ENCODE measurements at regions not wholly inside any gene's neighbourhood (a gene's known extent, or its start where the extent isn't known, plus 50 kb on each side); places are given as distances from the start of the nearest gene placed in this dataset.
"Not testable (repeated sequence)": the region's sequence is repeated elsewhere in the genome, so short reads cannot be mapped to it uniquely, and the experiment has no call there.

DNA sequence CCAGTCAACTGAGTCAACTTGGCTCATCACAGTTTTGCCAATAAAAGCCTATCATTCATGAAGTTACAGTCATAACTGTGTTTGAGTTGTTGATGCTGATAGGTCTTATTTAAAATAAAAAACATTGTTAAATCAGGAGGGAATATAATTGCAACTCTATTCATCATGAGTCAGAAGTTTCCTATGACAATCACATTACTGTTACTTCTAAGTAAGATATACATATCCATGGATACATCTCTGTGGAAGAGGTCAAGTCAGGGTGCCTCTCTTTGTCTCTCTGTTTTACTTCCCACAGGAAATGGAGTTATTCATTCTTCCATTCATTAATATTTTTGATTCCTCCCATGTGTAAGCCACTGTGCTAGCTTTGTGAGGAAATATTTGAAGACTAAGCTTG lies 2015.4 kb upstream of the WWC1 start:
- no peak for DNase-seq (ENCODE audit: extremely low read depth in 1 of 11, low read depth in 9 of 11, low spot score in 4 of 11)

DNA sequence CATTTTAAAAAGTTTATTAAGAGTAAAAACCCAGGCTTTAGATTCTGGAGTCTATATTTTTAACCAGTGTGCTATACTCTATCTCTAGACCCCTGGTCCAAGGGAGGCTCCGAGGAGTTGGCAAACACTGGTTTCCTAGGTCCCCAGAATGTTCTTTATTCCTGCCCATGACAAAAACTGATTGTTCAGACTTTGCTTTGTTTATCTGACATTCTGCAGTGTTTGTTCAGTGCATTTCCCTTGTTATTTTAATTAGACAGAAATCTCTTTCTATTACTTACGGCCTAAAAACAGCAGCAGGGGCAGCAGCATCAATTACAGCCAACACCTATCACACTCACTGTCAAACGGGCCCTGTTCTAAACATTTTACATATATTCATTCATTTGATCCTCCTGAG lies 2011.6 kb upstream of the WWC1 start:
- DNase-seq (ENCODE audit: extremely low read depth in 1 of 11, low read depth in 9 of 11, low spot score in 4 of 11), result no peak

DNA sequence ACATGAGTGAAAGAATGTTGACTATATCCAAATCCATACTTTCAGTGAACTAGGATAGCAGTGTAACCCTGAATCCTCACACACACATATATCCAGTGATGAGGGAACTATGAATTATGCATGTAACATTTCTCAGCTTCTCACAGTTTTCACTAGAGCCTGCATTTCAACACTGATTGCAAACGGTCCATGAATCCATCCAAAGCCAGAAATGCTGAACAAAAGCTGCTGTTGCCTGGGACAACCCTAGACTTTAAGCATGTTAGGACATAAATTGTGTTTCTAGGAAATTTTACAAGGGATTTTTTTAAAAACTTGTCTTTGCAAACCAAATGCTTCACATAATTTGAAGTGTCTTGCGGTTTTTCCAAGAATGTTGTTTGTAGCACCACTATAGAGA lies 2010.0 kb upstream of the WWC1 start:
- peak in 3 of 11 donors; percentile 1 to 9 (median 2) for DNase-seq (ENCODE audit: extremely low read depth in 1 of 11, low read depth in 9 of 11, low spot score in 4 of 11)

DNA sequence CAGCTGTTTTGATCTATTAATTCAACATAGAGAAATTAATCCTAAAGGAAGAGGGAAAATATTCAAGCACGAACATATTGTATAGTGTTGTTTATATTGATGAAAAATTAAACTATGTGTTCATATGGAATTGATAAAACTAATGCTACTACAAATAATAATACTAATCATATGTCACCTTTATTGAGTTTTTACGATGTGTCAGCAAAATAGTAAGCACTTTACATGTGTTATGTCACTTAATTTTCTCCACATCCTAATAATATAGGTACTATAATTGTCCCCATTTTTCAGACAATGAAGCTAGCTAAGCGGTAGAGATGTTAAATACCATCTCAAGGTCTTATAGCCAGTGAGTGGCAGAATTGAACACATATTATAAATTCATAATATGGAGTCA lies 2008.5 kb upstream of the WWC1 start:
- no peak for DNase-seq (ENCODE audit: extremely low read depth in 1 of 11, low read depth in 9 of 11, low spot score in 4 of 11)

DNA sequence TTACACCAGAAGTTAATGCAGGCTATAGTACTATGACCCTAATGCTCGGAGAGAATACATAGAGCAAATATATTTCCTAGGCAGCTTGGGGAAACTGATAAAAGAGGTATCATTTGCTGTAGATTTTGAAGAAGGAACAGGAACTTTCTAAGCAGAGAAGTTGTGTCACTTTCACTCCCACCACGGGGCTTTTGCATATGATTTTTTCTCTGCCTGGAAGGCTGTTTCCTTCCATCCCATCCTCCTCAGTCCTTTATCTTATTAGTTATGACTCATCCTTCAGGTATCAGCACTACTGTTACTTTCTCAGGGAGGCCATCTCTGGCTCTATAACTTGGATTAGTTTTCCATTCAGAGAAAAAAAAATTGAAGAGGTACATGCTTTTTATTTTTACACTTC lies 2006.1 kb upstream of the WWC1 start:
- no peak for DNase-seq (ENCODE audit: extremely low read depth in 1 of 11, low read depth in 9 of 11, low spot score in 4 of 11)

DNA sequence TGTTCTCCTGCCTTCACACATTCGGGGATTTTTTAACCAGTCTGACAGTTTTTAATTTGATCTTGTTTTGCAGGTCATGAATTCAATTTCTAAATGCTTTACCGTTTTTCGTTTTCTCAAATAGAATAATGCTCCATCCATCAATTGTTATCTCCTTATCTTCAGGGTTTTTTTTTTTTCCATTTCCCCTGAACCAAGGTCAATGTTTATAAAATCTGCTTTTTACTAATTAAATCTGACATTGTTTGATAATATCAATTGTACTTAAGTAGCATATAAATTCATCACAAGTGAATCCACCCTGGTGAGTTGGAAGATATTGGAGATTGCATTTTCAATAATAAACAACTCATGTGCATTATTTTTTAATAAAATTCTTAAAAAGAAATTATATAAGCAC lies 2004.6 kb upstream of the WWC1 start:
- DNase-seq (ENCODE audit: extremely low read depth in 1 of 11, low read depth in 9 of 11, low spot score in 4 of 11), result no peak

DNA sequence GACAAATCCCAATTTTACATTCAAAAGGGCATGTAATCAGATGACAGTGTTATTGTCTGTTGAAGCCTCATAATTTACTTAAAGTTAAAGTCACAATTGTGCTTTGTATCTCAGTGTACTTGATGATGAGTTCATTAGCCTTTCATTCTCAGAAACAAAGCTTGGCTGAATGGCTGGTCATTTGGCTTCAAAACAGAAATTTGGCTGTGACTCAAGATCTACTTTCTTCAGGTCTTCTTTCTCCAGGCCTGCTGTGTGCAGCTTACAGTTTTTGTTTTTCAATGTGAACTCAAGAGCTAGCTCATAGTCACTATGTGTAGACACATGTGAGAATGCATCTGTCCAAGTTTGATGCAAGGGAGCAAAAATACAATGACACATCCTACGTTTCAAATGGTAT lies 2003.6 kb upstream of the WWC1 start:
- DNase-seq (ENCODE audit: extremely low read depth in 1 of 11, low read depth in 9 of 11, low spot score in 4 of 11), result no peak

DNA sequence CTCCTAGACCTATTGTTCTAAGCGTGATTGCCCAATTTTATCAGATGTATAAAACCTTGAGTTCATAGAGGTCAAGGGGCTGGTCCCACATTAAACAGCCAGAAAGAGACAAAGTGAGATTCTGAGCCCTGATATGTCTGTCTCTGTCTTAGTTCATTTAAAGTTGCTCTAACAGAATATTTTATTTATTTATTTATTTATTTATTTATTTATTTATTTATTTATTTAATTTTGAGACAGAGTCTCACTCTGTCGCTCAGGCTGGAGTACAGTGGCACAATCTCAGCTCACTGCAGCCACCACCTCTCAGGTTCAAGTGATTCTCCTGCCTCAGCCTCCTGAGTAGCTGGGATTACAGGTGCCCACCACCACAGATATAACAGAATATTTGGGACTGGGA lies 1999.6 kb upstream of the WWC1 start:
- DNase-seq (ENCODE audit: extremely low read depth in 1 of 11, low read depth in 9 of 11, low spot score in 4 of 11), result not testable (repeated sequence)

DNA sequence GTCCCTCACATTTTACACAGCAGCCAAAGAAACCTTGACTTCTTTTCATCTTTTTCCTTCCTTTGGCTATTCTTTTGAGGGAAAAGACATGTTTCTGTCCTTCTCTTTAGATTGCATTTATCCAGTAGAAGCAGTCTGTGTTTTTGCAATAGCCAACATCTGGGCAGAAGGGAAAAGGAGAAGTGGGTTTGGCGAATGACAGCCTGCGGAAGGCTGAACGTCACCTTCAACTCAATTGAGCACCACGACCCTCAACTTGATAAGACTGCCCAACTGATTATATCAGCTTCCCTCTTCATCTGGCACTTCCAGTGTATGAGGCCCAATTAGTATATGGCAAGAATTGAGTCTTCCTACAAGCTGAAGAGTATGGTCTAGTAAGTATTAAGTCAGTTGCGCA lies 1997.6 kb upstream of the WWC1 start:
- DNase-seq (ENCODE audit: extremely low read depth in 1 of 11, low read depth in 9 of 11, low spot score in 4 of 11), result no peak

DNA sequence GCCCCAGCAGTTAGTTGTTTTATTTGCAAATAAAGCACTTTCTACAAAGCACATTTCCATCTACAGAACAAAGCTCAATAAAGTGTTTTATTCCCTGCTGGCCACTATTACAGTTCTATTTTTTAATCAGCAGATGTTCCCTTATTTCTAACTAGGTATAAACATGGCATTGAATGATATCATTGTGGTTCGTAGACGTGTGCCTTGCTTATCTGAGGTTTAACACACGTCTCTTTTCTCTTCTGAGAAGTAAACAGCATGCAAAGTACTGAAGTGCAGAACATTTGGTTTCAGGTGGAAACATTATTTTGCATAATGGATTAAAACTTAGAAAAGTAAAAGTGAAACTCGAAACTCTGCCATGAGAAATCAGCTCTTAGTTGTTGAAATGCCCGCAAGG lies 1989.3 kb upstream of the WWC1 start:
- no peak for DNase-seq (ENCODE audit: extremely low read depth in 1 of 11, low read depth in 9 of 11, low spot score in 4 of 11)

DNA sequence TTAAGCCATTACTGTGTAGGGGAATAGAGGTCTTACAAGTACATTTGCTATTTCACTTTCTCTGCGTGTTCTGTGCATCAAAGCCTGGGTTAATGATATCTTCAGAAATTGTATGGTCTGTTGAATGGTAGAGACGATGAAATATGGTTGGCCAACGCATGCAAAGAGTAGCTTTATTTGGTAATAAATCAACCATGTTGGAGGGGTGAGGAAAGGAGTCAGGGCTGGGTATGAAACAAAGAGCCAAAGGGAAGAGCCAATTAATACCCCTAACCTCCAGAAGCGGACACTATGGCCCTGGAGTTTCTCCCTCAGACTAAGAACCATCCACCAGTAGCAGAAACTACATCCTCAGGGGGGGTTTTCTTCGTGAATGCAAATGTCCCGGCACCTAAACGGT lies 1974.0 kb upstream of the WWC1 start:
- no peak for DNase-seq (ENCODE audit: extremely low read depth in 1 of 11, low read depth in 9 of 11, low spot score in 4 of 11)

DNA sequence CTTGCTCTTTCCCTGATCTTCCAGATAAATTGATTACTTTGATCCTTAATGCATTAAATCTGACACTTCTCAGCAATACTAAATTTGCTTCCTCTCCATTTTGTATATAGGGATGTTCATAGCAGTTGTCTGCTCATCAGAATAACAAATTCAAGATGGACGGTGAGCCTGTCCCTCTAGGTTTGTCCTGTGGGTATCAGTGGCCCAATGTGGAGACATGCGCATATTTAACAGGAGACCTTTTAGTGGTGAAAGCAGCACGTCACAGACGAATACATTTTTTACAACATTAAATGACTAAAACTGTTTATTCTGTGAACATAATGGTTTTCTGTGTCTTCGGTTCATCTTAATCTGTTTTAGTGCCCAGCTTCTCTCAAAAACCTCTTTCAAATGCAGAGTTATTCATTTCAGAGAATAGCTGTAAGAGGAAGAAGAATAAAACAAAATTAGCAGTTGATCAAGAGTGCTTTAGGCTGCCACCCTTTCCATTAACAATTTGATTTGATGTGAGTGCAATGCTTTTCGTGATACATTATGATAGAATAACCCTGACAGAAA lies 1970.4 kb upstream of the WWC1 start:
- DNase-seq (ENCODE audit: extremely low read depth in 1 of 11, low read depth in 9 of 11, low spot score in 4 of 11), result no peak

DNA sequence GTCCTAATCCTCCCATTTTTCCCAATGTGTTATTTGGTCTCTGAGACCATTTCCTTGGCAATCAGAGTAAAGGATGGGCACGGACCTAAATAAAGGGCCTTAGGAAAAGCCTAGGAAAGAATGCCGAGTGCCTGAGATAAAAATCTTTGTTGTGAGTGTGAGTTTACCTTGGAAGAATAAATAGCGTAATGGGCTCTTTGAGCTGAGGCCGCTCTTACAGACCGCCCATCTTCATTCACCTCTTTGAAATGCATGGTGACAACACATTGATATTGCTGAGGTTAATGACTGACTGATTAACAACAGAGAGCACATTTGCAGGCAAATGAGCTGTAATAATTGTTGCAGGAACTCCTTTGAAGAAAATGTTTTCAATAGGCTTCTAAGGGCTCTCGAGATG lies 1967.1 kb upstream of the WWC1 start:
- DNase-seq (ENCODE audit: extremely low read depth in 1 of 11, low read depth in 9 of 11, low spot score in 4 of 11), result no peak

DNA sequence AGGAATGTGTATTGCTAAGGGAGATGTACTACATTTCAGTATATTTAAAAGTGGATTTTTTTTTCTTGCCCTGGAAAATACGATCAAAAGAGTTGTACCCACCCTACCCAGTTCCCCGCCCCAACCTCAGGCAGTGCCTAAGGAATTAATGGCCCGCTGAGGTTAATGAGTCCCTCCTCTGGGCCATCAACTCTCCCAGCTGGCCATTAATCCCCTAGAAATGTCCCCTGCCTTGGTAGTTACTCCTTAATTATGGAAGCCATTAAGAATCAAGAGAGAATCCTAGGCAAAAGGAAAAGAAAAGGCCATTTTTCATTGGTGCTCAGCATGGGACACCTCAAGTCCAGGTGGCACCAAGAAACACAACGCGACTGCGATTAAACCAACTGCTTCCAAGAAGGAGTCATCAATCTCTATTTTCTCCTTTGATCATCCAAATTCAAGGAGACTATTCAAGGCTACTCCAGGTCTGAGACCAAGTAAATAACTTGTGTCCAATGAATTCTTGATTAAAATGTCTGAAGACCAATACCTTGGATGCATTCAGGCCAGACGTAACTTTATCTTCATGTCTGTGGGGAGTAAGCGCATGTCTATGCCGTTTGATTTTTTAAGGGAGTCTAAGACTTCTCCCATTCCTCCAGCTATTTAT lies 1962.2 kb upstream of the WWC1 start:
- DNase-seq (ENCODE audit: extremely low read depth in 1 of 11, low read depth in 9 of 11, low spot score in 4 of 11), result peak in 8 of 11 donors; percentile 8 to 43 (median 26)

DNA sequence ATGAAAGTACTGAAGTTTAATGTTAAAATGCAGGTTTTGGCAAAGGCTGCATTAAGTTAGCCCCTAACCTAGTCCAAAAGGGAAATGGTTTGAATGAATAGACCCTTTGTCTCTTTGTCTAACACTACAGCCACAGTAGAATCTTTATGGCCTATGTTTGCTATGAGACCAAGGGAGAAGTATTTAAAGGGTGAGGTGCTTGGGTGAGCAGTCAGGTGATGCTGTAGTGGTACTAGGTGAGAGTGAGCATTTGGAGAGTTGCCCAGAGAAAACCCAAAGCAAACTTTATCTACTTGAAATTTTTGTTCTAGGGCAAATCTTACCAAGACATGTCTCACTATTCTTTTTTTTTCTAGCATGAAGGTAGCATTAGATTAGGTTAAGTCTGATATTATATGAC lies 1961.4 kb upstream of the WWC1 start:
- no peak for DNase-seq (ENCODE audit: extremely low read depth in 1 of 11, low read depth in 9 of 11, low spot score in 4 of 11)

DNA sequence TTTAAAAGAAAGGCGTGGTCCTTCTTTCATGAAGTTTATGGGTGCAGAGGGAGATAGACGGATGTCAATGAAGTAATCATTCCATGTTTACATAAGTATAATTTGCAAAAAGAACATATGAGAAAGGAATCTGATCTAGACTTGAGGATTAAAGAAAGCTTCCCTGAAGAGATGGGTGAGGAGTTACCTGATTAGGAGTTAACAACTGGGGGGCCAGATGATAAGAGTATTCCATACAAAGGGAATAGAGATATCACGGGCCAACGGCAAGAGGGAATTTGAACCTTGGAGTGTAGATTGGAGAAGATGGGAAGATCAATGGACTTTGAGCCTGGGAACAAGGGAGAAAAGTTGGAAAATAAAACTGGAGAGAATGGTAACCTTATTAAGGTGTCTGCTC lies 1959.9 kb upstream of the WWC1 start:
- DNase-seq (ENCODE audit: extremely low read depth in 1 of 11, low read depth in 9 of 11, low spot score in 4 of 11), result no peak

DNA sequence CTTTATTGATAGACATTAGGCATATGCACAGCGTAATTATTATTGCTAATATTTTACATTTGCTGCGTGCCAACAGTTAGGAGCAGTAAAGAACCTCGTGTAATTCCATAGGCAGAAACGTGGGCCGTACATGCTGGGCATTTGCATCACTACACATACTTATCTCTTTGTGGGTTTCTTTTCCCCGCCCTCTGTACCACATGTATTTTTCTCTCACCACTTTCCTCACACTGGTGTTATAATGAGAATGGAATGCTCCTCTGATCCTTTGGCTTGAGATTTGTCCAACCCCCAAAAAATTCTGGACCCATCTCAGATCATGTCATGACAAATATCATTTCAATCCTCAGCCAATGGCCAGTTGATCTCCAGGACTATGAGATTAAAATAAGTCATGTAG lies 1952.6 kb upstream of the WWC1 start:
- DNase-seq (ENCODE audit: extremely low read depth in 1 of 11, low read depth in 9 of 11, low spot score in 4 of 11), result no peak

DNA sequence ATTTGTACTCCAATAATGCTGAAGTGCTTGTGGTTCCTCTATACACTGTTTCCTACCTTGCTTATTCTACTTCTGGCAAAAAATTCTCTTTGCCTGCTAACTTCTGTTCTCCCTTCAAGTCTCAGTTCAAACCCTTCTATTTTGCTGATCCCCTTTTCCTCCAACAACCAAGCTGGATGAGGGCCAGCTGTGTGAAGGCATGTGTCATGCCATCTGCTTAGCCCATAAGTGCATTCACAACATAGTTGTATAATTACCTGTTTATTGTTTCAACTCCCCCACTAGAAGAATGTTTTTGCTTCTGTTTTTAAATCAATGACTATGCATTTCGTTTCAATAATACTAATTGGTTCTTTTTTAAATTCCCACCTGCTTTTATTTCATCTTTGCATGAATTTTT lies 1951.4 kb upstream of the WWC1 start:
- no peak for DNase-seq (ENCODE audit: extremely low read depth in 1 of 11, low read depth in 9 of 11, low spot score in 4 of 11)

DNA sequence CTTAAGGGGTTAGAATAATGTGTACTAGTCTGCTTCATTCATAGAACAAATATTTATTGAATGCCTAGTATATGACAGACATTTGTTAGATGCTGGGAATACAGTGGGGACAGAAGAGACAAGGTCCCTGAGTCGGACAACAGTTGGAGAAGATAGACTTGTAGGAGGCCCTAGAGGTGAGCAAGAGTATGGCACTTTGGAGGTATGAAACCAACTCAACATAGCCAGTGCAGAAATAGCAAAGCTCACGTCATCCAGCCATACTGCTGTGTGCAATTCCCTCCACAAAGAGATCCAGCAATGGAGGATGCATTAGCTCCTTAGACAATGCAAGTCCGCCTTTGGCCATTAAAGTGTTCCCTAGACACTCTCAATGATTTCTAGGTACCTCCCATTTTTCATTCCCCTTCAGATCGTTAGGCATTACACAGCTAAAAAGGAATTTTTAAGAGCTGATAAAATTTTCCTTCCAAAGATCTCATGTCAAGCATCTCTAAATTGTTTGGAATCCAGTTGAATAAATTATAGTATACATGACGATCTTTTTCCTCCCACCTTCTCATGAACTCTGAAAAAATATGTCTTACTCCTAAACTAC lies 1949.6 kb upstream of the WWC1 start:
- DNase-seq (ENCODE audit: extremely low read depth in 1 of 11, low read depth in 9 of 11, low spot score in 4 of 11), result no peak

DNA sequence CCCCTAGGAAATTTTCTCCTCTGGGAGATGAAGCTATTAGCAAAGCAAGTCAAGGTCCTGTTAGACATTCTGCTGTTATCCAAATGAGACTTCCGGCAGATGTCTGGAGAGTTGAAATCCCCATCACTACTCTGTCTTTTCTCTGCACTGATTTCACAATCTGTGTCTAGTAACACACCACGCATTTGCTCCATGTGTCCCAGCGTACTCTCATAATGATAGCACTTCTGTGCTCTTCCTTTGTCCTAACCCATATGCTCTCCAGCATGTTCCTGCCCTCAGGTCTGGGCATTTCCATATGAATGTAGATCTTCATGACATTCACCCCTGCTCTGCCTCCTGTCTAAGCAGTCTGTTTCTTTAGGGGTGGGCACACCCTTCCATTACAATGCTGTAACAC lies 1949.0 kb upstream of the WWC1 start:
- no peak for DNase-seq (ENCODE audit: extremely low read depth in 1 of 11, low read depth in 9 of 11, low spot score in 4 of 11)

DNA sequence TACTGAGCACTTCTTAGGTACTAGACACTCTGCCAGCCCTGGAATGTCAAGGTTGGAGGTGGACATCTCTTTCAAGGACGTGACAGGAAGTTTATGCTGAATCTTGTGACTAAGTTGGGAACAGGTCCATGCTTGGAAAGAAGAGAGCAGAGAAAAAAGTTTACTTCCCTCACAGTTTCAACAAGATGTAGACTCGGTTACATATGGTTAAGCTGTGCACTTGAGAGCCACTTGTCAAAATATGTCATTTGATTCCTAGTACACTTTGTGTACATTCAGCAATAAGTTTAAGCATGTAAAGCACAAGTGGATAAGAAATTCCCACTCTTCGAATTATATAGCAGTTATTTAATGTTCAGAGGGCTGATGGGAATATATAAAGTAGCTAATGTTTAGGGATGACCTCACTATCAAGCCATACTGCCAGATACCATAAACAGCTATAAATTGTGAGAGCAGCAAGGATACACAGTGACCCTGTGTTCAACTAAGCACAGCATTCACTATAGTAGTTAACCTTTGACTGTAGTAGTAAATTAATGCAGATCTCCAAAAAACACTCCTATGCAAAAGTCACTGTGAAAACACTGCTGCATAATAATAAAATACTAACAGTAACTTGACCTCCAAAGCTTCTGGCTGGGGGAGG lies 1944.6 kb upstream of the WWC1 start:
- DNase-seq (ENCODE audit: extremely low read depth in 1 of 11, low read depth in 9 of 11, low spot score in 4 of 11), result peak; percentile 42 to 77 (median 62)

Measured in renal cortex interstitium (tissue), 11 donors.